SW480 (cell line): ENCODE measurements at regions not wholly inside any gene's neighbourhood (a gene's known extent, or its start where the extent isn't known, plus 50 kb on each side); places are given as distances from the start of the nearest gene placed in this dataset.

ENCODE experiments used
- DNase-seq: peaks from one replicate; pipeline ENCODE4 v3.0.0-alpha.2; 2016; ENCODE audit warnings: low spot score

DNA sequence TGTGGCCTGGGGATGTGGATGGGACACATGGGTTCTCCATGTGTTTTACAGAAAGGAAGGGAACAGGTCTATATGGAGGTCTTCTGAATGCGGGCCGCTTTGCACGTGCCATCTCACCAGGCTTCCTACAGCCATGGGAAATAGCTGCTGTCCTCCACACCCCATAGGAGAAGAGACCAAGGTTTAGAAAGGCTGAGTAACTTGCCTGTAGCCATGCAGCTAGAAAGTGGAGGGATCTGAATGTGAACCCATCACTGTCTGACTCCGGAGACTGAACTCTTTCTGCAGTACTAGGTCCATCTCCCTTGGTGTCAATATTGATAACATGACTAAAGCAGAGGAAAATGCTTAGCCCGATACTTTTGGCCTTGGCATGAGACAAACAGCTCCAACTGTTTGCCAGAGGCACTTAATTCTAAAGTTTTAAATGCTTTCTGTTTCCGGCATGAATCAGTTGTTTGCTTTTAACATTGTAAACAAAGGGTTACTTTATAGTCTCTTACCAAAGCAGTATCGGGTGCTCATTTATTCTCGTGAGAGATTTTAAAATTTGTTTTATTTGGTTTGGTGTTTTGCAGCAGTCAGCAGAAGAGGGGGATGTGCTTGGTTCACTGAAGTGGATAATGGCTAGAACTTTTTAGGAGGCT, 64.8 kb upstream of the LOXL4 start:
- DNase-seq: no peak

DNA sequence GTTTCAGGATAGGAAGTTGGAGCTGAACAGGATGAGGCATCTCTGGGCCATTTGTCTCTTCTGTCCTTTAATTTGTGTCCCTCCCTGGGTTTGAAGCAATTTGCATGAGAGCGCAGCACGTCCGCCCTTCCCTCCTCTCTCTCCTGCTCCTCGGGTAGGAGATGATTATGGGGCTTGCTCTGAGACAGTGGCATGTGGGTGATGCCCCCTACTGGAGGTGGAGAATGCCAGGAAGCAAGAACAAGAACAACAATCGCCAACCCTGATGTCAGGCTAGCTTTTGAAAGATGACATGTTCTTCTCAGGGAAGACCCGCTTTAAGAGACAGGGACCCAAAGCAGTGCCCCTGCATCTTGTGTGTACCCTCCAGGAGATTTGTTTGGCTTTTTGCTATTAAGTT, 63.9 kb upstream of the LOXL4 start:
- no peak for DNase-seq

DNA sequence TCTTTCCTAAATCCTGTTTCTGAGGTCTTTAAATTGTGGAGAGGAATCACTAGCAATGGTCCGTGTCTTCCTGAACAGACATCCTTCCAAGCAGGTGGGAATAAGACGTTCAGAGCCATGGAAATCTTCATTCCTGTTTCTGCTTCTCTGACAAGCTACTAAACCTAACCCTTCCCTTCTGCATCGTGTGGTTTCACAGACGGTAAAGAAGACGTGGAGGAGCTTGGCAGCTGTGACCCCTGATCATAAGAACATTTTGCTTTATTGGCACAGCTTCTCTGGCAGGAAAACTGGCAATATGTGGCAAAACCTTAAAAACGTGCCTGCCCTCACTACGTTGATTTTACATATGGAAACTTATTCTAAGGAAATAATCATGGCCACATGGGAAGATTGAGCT, 63.0 kb upstream of the LOXL4 start:
- DNase-seq: no peak

- no peak for DNase-seq
Measured at GRCh38 chr10:98328640-98329039, 60.6 kb upstream of the LOXL4 start.

DNA sequence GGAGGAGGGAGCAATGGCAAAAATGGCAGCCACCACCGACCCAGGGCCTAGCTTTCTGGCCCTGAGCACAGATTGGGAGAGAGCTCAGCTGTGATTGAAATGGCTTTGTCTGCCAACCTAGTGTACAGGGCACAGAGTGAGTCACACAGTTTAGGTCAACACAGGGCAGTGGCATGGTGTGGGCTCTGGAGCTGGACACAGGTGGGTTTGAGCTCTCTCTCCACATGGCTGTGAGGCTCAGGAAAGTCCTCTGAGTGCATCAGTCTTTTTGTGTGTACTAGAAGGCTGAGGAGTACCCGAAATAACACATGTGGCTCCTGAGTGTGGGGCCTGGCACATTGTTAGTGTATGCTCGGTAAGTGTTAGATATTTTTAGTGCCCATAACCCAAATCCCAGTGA, 60.2 kb upstream of the LOXL4 start:
- no peak for DNase-seq

GRCh38 chr10:98326621-98327027, 58.6 kb upstream of the LOXL4 start:
- DNase-seq: no peak

DNA sequence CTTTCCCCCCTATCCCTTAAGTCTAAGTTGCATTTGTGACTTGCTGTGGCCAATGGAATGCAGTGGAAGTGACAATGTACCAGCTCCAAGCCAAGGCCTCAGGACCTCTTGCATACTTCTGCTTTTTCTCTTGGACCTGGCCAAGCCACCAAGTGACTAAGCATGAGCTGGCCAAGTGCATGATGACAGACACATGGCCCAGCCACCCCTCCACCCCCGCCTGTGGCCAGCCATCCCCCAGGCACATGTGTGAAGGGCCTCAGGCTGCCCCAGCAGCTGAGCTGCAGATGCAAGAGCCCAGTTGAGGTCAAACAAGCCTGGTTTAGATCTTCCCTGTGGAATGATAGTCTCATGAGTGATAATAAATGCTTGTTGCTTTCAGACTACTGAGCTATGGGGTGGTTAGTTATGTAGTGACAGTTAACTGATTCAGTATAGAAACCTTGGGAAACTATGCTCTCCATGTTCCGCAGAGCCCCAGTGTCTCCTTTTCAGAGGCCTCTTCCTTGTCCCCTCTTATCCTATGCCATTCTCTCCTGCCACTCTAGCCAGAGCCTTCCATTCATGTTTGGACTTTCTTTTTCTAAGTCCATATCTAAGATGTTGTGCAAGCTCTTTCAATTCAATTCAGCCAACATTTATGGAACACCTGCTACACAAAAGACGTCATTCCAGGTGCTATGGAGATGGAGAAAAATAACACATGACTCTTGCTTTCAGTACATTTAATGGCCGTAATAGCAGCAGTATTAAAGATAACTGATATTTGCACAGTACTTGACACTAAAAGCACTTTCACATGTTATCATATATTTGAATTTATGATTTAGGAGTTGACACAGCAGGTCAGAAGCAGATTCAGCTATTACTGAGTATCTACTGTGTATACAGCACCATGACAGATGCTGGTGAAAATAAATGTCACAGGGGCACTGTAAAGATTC, 55.5 kb upstream of the LOXL4 start:
- peak; percentile 76 for DNase-seq

DNA sequence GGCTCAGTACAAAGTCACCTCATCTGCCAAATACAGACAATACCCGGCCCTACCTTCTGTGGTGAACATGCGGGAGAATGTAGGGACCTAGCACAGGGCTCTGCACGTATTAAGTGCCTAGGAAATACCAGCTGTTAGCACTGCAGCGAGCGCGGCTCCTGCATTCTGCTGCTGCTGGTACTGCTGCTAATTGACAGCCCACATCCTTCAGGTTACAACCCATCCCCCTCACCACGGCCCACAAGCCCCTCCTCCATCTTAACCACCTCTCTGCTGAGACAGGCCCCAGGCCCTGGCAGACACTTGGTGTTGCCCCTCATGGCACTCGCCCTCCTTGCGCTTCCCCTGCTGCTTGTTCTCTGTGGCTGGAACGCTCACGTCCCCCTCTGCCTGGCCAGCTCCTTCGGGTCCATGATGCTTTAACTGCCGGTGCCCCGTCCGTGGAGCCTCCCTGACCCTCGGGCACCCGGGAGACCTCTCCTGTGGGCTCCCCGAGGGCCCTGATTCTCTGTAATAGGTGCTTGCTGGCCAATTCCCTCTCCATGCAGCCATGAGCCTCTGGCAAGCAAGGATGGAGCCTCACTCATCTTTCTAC, 53.3 kb upstream of the LOXL4 start:
- no peak for DNase-seq

GRCh38 chr10:98320486-98321185, 52.6 kb upstream of the LOXL4 start:
- DNase-seq: no peak

- DNase-seq: no peak
Measured at GRCh38 chr10:98318861-98319260, 50.9 kb upstream of the LOXL4 start.
